PC-9 (cell line): ENCODE measurements at regions not wholly inside any gene's neighbourhood (a gene's known extent, or its start where the extent isn't known, plus 50 kb on each side); places are given as distances from the start of the nearest gene placed in this dataset.

ENCODE experiments used
- BruUV-seq: library from RNA; stranded (reverse); fragments of 400-500 nt; replicated peaks from 2 replicates; lab custom pipeline; 2021; lab: Mats Ljungman, UMichigan
- CTCF ChIA-PET: fragments of 300-600 bp; sonication (Branson Sonifier 250); formaldehyde crosslinking; loops from one replicate; lab custom pipeline; 2022; ENCODE audit warnings: antibody characterized with exemption; lab: Charles Lee
- POLR2A ChIA-PET: fragments of 300-600 bp; sonication (Branson Sonifier 250); formaldehyde crosslinking; loops from one replicate; lab custom pipeline; 2022; ENCODE audit warnings: antibody characterized with exemption; ENCODE audit not compliant: unreplicated experiment; lab: Charles Lee
- DNase-seq, 2 experiments: peaks; one replicate each; pipeline versions ENCODE4 v3.0.0 to v3.0.0-alpha.2; 2015 to 2022; ENCODE audit warnings: mixed read lengths in 1 of 2
- H2AFZ ChIP-seq: fragments of 200-600 bp; sonication (generic); 2 replicates; pipeline ENCODE4 v1.8.1; 2017; ENCODE audit warnings: antibody characterized with exemption
- H3F3A ChIP-seq: fragments of 200-600 bp; sonication (generic); 2 replicates; pipeline ENCODE4 v1.8.1; 2017; ENCODE audit warnings: antibody characterized with exemption, mild to moderate bottlenecking, low read depth; ENCODE audit not compliant: insufficient read depth
- H3K27ac ChIP-seq: fragments of 200-600 bp; sonication (generic); 2 replicates; pipeline ENCODE4 v1.6.1; 2016; ENCODE audit warnings: mixed run types
- H3K27me3 ChIP-seq: fragments of 200-600 bp; sonication (generic); 2 replicates; pipeline ENCODE4 v1.6.1; 2016; ENCODE audit warnings: low read depth, mixed run types; ENCODE audit not compliant: insufficient read depth
- H3K36me3 ChIP-seq: fragments of 200-600 bp; sonication (generic); 2 replicates; pipeline ENCODE4 v1.6.1; 2016; ENCODE audit warnings: low read depth, mixed run types
- H3K4me1 ChIP-seq: fragments of 200-600 bp; sonication (generic); replicated peaks from 2 replicates; pipeline ENCODE4 v1.6.1; 2016; ENCODE audit warnings: mixed run types; ENCODE audit not compliant: insufficient read depth
- H3K4me2 ChIP-seq: fragments of 200-600 bp; sonication (generic); 2 replicates; pipeline ENCODE4 v1.6.1; 2017; ENCODE audit warnings: mixed run types
- H3K4me3 ChIP-seq: fragments of 200-600 bp; sonication (generic); 2 replicates; pipeline ENCODE4 v1.6.1; 2016; ENCODE audit warnings: mixed run types
- H3K79me2 ChIP-seq: fragments of 200-600 bp; sonication (generic); 2 replicates; pipeline ENCODE4 v1.6.1; 2017; ENCODE audit warnings: low read depth, mixed run types
- H3K9me2 ChIP-seq: fragments of 200-600 bp; sonication (generic); 2 replicates; pipeline ENCODE4 v1.8.1; 2017; ENCODE audit warnings: mild to moderate bottlenecking; ENCODE audit not compliant: insufficient read depth
- H3K9me3 ChIP-seq: fragments of 200-600 bp; sonication (generic); 2 replicates; pipeline ENCODE4 v1.8.1; 2016; ENCODE audit warnings: low read depth; ENCODE audit not compliant: insufficient read depth
- H4K20me1 ChIP-seq: fragments of 200-600 bp; sonication (generic); 2 replicates; pipeline ENCODE4 v1.8.1; 2017; ENCODE audit not compliant: insufficient read depth
- CTCF ChIP-seq: fragments of 200-600 bp; sonication (generic); conservative IDR thresholded peaks from 2 replicates; pipeline ENCODE4 v1.6.1; 2017; ENCODE audit warnings: mixed run types, antibody characterized with exemption, mild to moderate bottlenecking, moderate library complexity
- EZH2 ChIP-seq: fragments of 200-600 bp; sonication (generic); IDR thresholded peaks from 2 replicates; pipeline ENCODE4 v1.8.0; 2017; ENCODE audit warnings: antibody characterized with exemption, low read depth
- intact Hi-C: fragments of 100-400 bp; cut with micrococcal nuclease; formaldehyde crosslinking; loops from one replicate; pipeline ENCODE4 v1.10.0; 2022; ENCODE audit not compliant: unreplicated experiment

DNA sequence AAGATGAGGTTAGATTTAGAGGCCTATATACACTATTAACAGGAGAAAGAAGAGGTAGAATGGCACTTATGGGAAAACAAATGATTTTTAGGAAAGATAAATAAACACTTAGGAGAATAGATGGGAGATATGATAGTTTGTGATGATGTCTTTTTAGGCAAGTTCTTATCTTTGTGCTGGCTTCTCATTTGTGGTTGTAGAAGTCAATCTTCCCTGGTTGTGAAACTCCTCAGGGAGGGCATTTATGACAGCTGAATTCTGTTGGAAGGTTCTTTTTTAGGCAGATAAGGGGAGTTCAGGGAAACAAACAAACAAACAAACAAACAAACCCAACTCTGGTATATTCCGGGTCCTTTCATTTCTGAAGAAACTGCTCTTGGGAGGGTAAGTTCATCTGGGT is 311.8 kb downstream of the AEBP2 start:
- no peak overlapping the region for H3K4me3 ChIP-seq
- no peak for TF ChIP-seq CTCF
- TF ChIP-seq EZH2: no peak
- H3K9me2 ChIP-seq: no peaks in the 10 kb centered on the region
- no peaks in the 10 kb centered on the region for H3F3A ChIP-seq
- no peaks in the 10 kb centered on the region for H3K9me3 ChIP-seq
- H4K20me1 ChIP-seq: no peaks in the 10 kb centered on the region
- DNase-seq: no peak
- no peak overlapping the region for H3K4me2 ChIP-seq
- intact Hi-C loops: no loop called here
- H3K27ac ChIP-seq: no peak overlapping the region
- no peaks in the 10 kb centered on the region for H3K4me1 ChIP-seq
- POLR2A ChIA-PET: no interaction called here
- no TSS peak for BruUV-seq
- no peak overlapping the region for H2AFZ ChIP-seq
- CTCF ChIA-PET: no interaction called here
- H3K36me3 ChIP-seq: no peaks in the 10 kb centered on the region
- no peaks in the 10 kb centered on the region for H3K79me2 ChIP-seq
- no peaks in the 10 kb centered on the region for H3K27me3 ChIP-seq

DNA sequence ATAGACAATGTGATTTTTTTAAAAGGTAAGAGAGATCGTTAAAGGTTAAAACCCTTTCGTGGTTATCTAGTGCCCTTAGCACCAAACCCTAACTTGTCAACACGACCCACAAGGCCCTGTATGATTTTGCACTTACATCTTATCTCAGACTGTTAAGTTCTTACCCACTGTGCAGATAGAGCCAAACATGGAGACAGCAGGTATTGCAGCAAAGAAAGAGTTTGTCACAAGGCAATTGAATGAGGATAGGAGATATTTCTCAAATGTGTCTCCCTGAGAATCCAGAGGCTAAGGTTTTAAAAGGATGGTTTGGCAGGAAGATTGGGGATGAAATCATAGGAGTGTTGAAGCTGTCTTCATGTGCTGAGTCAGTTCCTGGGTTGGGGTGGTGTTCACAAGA is 313.4 kb downstream of the AEBP2 start:
- no TSS peak for BruUV-seq
- H3K27ac ChIP-seq: no peak overlapping the region
- CTCF ChIA-PET: no interaction called here

GRCh38 chr12:19755136-19755535 is 315.8 kb downstream of the AEBP2 start:
- no peak for DNase-seq
- Histone ChIP-seq H3K27ac (no peak overlapping the region), H3K79me2 (no peaks in the 10 kb centered on the region), H3K4me3 (no peak overlapping the region), H2AFZ (no peak overlapping the region), H3K4me2 (no peak overlapping the region), H3F3A (no peaks in the 10 kb centered on the region), H3K9me2 (no peaks in the 10 kb centered on the region; the same call in 1 of the 2 replicates), H4K20me1 (no peaks in the 10 kb centered on the region), H3K27me3 (no peaks in the 10 kb centered on the region), H3K9me3 (no peaks in the 10 kb centered on the region), H3K4me1 (no peaks in the 10 kb centered on the region), H3K36me3 (no peaks in the 10 kb centered on the region)
- CTCF ChIA-PET: no interaction called here
- POLR2A ChIA-PET: no interaction called here
- intact Hi-C loops: loop anchor here (5.0 kb wide), 4 partner anchors 137 to 847 kb away; no protein-coding TSS in a partner anchor
- no peak for TF ChIP-seq CTCF
- no peak for TF ChIP-seq EZH2
- BruUV-seq: no TSS peak

More for the DNA sequence above, 313.4 kb downstream of the AEBP2 start:
- H3K4me2 ChIP-seq: no peak overlapping the region
- H2AFZ ChIP-seq: no peak overlapping the region
- intact Hi-C loops: no loop called here
- no peaks in the 10 kb centered on the region for H3K4me1 ChIP-seq
- H3F3A ChIP-seq: no peaks in the 10 kb centered on the region
- H4K20me1 ChIP-seq: no peaks in the 10 kb centered on the region
- DNase-seq: no peak
- H3K27me3 ChIP-seq: no peaks in the 10 kb centered on the region
- POLR2A ChIA-PET: no interaction called here
- H3K9me3 ChIP-seq: no peaks in the 10 kb centered on the region
- no peaks in the 10 kb centered on the region for H3K9me2 ChIP-seq
- no peak for TF ChIP-seq EZH2
- no peak for TF ChIP-seq CTCF
- H3K36me3 ChIP-seq: no peaks in the 10 kb centered on the region
- H3K79me2 ChIP-seq: no peaks in the 10 kb centered on the region
- H3K4me3 ChIP-seq: no peak overlapping the region
